Panc1 (cell line): ENCODE measurements at regions not wholly inside any gene's neighbourhood (a gene's known extent, or its start where the extent isn't known, plus 50 kb on each side); places are given as distances from the start of the nearest gene placed in this dataset.

Experiments
- ATAC-seq: fragments of 200-7000 bp; cut with Tn5 transposase; 2 replicates; pipeline ENCODE4 v1.9.1; 2020; ENCODE audit warnings: mild to moderate bottlenecking, moderate library complexity
- BruUV-seq: library from RNA; stranded (reverse); fragments of 400-500 nt; replicated peaks from 2 replicates; lab custom pipeline; 2021; lab: Mats Ljungman, UMichigan
- CTCF ChIA-PET: fragments of 300-600 bp; sonication (Branson Sonifier 250); formaldehyde crosslinking; loops from one replicate; lab custom pipeline; 2022; ENCODE audit warnings: antibody characterized with exemption; lab: Charles Lee
- POLR2A ChIA-PET: fragments of 300-600 bp; sonication (Branson Sonifier 250); formaldehyde crosslinking; loops from one replicate; lab custom pipeline; 2022; ENCODE audit warnings: antibody characterized with exemption; lab: Charles Lee
- DNase-seq: peaks from one replicate; pipeline ENCODE4 v3.0.0-alpha.2; 2010; ENCODE audit warnings: low read depth, low spot score
- H3K27ac ChIP-seq: 2 replicates; pipeline ENCODE4 v1.5.1; 2011; ENCODE audit warnings: mild to moderate bottlenecking, low read length, inconsistent platforms
- H3K27me3 ChIP-seq: fragments of 200-500 bp; sonication (Bioruptor generic); 2 replicates; pipeline ENCODE4 v1.6.0; 2014; ENCODE audit warnings: low read length, inconsistent platforms; ENCODE audit not compliant: control insufficient read depth, insufficient read depth
- H3K36me3 ChIP-seq: fragments of 200-500 bp; sonication (Bioruptor generic); 2 replicates; pipeline ENCODE4 v1.5.1; 2014; ENCODE audit warnings: inconsistent platforms, mild to moderate bottlenecking, low read length, moderate library complexity; ENCODE audit not compliant: control insufficient read depth, insufficient read depth
- H3K4me1 ChIP-seq: 2 replicates; pipeline ENCODE4 v1.5.1; 2011; ENCODE audit warnings: inconsistent platforms, mild to moderate bottlenecking, low read length, moderate library complexity; ENCODE audit not compliant: control insufficient read depth, insufficient read depth
- H3K4me3 ChIP-seq, 2 experiments: 2 replicates each; pipeline ENCODE4 v1.5.1; 2011 to 2012; ENCODE audit warnings: low read depth in 2 of 2, low read length in 2 of 2, mild to moderate bottlenecking in 2 of 2, inconsistent platforms in 1 of 2, moderate library complexity in 1 of 2
- H3K9me3 ChIP-seq: fragments of 200-500 bp; sonication (Bioruptor generic); 2 replicates; pipeline ENCODE4 v1.5.1; 2014; ENCODE audit warnings: low read depth, mild to moderate bottlenecking, inconsistent platforms, low read length, moderate library complexity; ENCODE audit not compliant: control insufficient read depth, insufficient read depth
- POLR2AphosphoS5 ChIP-seq: IDR thresholded peaks from 2 replicates; pipeline ENCODE4 v1.6.1; 2012; ENCODE audit warnings: mild to moderate bottlenecking, low read depth, low read length, moderate library complexity
- SIN3A ChIP-seq: IDR thresholded peaks from 2 replicates; pipeline ENCODE4 v1.6.1; 2012; ENCODE audit warnings: low read depth, mild to moderate bottlenecking, low read length, moderate library complexity, borderline replicate concordance; ENCODE audit not compliant: insufficient read depth
- TCF7L2 ChIP-seq: IDR thresholded peaks from 2 replicates; pipeline ENCODE4 v1.6.1; 2011; ENCODE audit warnings: mild to moderate bottlenecking, low read depth, low read length, inconsistent platforms
- in situ Hi-C: cut with HindIII; loops from 2 replicates; pipeline ENCODE4 v1.10.0; 2016; ENCODE audit warnings: low sequenced_read_pairs, low pct_unique_long_range_greater_than_20kb
- intact Hi-C: fragments of 100-400 bp; cut with micrococcal nuclease; formaldehyde crosslinking; loops from one replicate; pipeline ENCODE4 v1.10.0; 2022; ENCODE audit not compliant: unreplicated experiment
- TF ChIP-seq, protein P1 (sequence below): fragments of 450-650 bp; IDR thresholded peaks from 2 replicates; pipeline ENCODE4 v1.5.1; 2017; ENCODE audit warnings: mild to moderate bottlenecking
- TF ChIP-seq, protein P2 (sequence below), 2 experiments: IDR thresholded peaks; 2 replicates each; pipeline ENCODE4 v1.6.1; 2011 to 2012; ENCODE audit warnings: low read depth in 2 of 2, control low read depth in 1 of 2, low read length in 1 of 2, mild to moderate bottlenecking in 1 of 2, moderate library complexity in 1 of 2; ENCODE audit not compliant: insufficient read depth in 1 of 2

DNA sequence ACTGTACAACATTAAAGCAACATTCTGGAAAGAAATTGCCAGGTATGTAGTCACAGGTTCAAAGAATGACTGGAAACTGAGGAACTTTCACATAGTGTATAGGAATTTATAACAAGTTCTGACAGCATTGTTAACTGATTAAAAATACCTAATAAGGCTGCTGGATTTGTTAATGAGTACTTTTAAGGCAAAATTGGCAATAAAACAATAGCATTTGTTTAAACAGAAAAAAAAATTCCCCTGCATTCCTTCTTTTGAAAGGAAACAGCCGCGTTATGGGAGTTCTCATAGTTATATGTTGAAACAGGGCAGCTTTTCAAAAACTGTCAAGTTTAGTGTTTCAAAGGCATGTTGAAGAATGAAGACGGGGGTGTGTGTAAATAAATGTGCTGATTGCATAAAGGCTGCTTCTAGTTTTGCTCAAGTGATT is 282.5 kb upstream of the FAT1 start:
- H3K9me3 ChIP-seq, result no peaks in the 10 kb centered on the region
- ATAC-seq (no peak), DNase-seq (no peak)
- CTCF ChIA-PET, result no interaction called here
- POLR2A ChIA-PET, result no interaction called here
- in situ Hi-C loops, result no loop called here
- H3K4me3 ChIP-seq, result no peak overlapping the region
- TF ChIP-seq SIN3A (no peak), TCF7L2 (no peak), POLR2AphosphoS5 (no peak)
- TF ChIP-seq, protein P1, sequence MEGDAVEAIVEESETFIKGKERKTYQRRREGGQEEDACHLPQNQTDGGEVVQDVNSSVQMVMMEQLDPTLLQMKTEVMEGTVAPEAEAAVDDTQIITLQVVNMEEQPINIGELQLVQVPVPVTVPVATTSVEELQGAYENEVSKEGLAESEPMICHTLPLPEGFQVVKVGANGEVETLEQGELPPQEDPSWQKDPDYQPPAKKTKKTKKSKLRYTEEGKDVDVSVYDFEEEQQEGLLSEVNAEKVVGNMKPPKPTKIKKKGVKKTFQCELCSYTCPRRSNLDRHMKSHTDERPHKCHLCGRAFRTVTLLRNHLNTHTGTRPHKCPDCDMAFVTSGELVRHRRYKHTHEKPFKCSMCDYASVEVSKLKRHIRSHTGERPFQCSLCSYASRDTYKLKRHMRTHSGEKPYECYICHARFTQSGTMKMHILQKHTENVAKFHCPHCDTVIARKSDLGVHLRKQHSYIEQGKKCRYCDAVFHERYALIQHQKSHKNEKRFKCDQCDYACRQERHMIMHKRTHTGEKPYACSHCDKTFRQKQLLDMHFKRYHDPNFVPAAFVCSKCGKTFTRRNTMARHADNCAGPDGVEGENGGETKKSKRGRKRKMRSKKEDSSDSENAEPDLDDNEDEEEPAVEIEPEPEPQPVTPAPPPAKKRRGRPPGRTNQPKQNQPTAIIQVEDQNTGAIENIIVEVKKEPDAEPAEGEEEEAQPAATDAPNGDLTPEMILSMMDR, result no peak
- TF ChIP-seq, protein P2, sequence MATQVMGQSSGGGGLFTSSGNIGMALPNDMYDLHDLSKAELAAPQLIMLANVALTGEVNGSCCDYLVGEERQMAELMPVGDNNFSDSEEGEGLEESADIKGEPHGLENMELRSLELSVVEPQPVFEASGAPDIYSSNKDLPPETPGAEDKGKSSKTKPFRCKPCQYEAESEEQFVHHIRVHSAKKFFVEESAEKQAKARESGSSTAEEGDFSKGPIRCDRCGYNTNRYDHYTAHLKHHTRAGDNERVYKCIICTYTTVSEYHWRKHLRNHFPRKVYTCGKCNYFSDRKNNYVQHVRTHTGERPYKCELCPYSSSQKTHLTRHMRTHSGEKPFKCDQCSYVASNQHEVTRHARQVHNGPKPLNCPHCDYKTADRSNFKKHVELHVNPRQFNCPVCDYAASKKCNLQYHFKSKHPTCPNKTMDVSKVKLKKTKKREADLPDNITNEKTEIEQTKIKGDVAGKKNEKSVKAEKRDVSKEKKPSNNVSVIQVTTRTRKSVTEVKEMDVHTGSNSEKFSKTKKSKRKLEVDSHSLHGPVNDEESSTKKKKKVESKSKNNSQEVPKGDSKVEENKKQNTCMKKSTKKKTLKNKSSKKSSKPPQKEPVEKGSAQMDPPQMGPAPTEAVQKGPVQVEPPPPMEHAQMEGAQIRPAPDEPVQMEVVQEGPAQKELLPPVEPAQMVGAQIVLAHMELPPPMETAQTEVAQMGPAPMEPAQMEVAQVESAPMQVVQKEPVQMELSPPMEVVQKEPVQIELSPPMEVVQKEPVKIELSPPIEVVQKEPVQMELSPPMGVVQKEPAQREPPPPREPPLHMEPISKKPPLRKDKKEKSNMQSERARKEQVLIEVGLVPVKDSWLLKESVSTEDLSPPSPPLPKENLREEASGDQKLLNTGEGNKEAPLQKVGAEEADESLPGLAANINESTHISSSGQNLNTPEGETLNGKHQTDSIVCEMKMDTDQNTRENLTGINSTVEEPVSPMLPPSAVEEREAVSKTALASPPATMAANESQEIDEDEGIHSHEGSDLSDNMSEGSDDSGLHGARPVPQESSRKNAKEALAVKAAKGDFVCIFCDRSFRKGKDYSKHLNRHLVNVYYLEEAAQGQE (IDR thresholded peaks at IDR 0.05; ENCODE audit: insufficient read depth in 1 of 2, low read depth in 2 of 2, low read length in 1 of 2), result no peak
- intact Hi-C loops, result no loop called here
- no TSS peak for BruUV-seq
- H3K27me3 ChIP-seq, result no peaks in the 10 kb centered on the region
- H3K36me3 ChIP-seq, result no peaks in the 10 kb centered on the region
- H3K4me1 ChIP-seq, result no peaks in the 10 kb centered on the region
- no peak overlapping the region for H3K27ac ChIP-seq

DNA sequence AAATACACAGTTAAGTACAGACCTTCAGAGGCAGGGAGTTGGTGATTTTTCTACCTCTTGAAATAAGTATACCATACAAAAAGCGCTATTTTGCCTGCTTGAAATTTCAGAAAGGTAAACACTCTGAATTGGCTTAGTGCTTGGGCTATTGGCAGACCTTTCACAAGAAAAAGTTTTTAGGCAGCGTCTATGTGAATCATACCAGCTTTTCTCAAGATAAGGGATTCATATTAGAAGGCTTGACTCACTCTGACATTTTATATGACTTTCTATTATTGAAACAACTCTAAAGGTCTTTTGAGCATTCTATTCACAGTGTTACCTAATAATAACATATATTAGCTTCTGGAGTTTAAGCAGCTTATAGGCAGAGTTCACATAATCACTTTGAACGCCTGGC is 286.4 kb upstream of the FAT1 start:
- no peak overlapping the region for H3K4me3 ChIP-seq
- H3K36me3 ChIP-seq, result no peaks in the 10 kb centered on the region
- BruUV-seq, result no TSS peak
- H3K9me3 ChIP-seq, result no peaks in the 10 kb centered on the region
- no peak for TF ChIP-seq SIN3A
- TF ChIP-seq, protein P1, result no peak
- TF ChIP-seq, protein P2 (IDR thresholded peaks at IDR 0.05; ENCODE audit: insufficient read depth in 1 of 2, low read depth in 2 of 2, low read length in 1 of 2), result no peak
- TF ChIP-seq POLR2AphosphoS5, result no peak
- H3K27ac ChIP-seq, result no peak overlapping the region
- in situ Hi-C loops (no loop called here), intact Hi-C loops (no loop called here)
- DNase-seq (no peak), ATAC-seq (no peak)
- no peaks in the 10 kb centered on the region for H3K27me3 ChIP-seq
- no peaks in the 10 kb centered on the region for H3K4me1 ChIP-seq
- ChIA-PET CTCF (no interaction called here), POLR2A (interaction anchor here (0.5 kb wide), 1 partner anchor 9 kb away, joined by 3 read pairs; no protein-coding TSS in a partner anchor)
